ENCODE measurements at regions not wholly inside any gene's neighbourhood (a gene's known extent, or its start where the extent isn't known, plus 50 kb on each side); places are given as distances from the start of the nearest gene placed in this dataset.
A peak's percentile ranks its signal among the peaks of the same experiment; 100 is the strongest.

- TF ChIP-seq POLR2A (IDR thresholded peaks at IDR 0.05) (no peak), CTCF (IDR thresholded peaks at IDR 0.05) (no peak)
- intact Hi-C loops (cut with DNase I; ENCODE audit: low total_unique reads): no loop called here
- no peak overlapping the region for H3K27ac ChIP-seq
Measured at GRCh38 chr9:91489361-91489899, 65.8 kb upstream of the NFIL3 start.

GRCh38 chr9:91488341-91488740, 64.7 kb upstream of the NFIL3 start:
- TF ChIP-seq CTCF (IDR thresholded peaks at IDR 0.05): peak in 1 of 4 experiments; percentile 4
- TF ChIP-seq POLR2A (IDR thresholded peaks at IDR 0.05): no peak

More at GRCh38 chr9:91489361-91489899, 65.8 kb upstream of the NFIL3 start:
- no peak for DNase-seq
- no peaks in the 10 kb centered on the region for H3K4me1 ChIP-seq
- H3K9me3 ChIP-seq: no peaks in the 10 kb centered on the region
- no peak overlapping the region for H3K4me3 ChIP-seq
- H3K27me3 ChIP-seq: no peaks in the 10 kb centered on the region
- no peaks in the 10 kb centered on the region for H3K36me3 ChIP-seq

GRCh38 chr9:91486699-91487497, 63.3 kb upstream of the NFIL3 start:
- no peaks in the 10 kb centered on the region for H3K9me3 ChIP-seq
- intact Hi-C loops (cut with DNase I; ENCODE audit: low total_unique reads): no loop called here
- DNase-seq: no peak
- H3K4me1 ChIP-seq: no peaks in the 10 kb centered on the region
- no peak overlapping the region for H3K4me3 ChIP-seq
- H3K36me3 ChIP-seq: no peaks in the 10 kb centered on the region
- no peak overlapping the region for H3K27ac ChIP-seq
- H3K27me3 ChIP-seq: no peaks in the 10 kb centered on the region
- TF ChIP-seq CTCF (IDR thresholded peaks at IDR 0.05) (no peak), POLR2A (IDR thresholded peaks at IDR 0.05) (no peak)

More at GRCh38 chr9:91488341-91488740, 64.7 kb upstream of the NFIL3 start:
- intact Hi-C loops (cut with DNase I; ENCODE audit: low total_unique reads): no loop called here
- no peak for DNase-seq
- Histone ChIP-seq H3K4me1 (no peaks in the 10 kb centered on the region), H3K4me3 (no peak overlapping the region), H3K9me3 (no peaks in the 10 kb centered on the region), H3K27me3 (no peaks in the 10 kb centered on the region), H3K27ac (no peak overlapping the region), H3K36me3 (no peaks in the 10 kb centered on the region)

- no peak for DNase-seq
Measured at GRCh38 chr9:91485006-91485405, 61.4 kb upstream of the NFIL3 start.

More at GRCh38 chr9:91485006-91485405, 61.4 kb upstream of the NFIL3 start:
- intact Hi-C loops (cut with DNase I; ENCODE audit: low total_unique reads): no loop called here
- Histone ChIP-seq H3K27me3 (no peaks in the 10 kb centered on the region), H3K27ac (no peak overlapping the region), H3K4me1 (no peaks in the 10 kb centered on the region), H3K9me3 (no peaks in the 10 kb centered on the region), H3K36me3 (no peaks in the 10 kb centered on the region), H3K4me3 (no peak overlapping the region)
- TF ChIP-seq CTCF (IDR thresholded peaks at IDR 0.05) (no peak), POLR2A (IDR thresholded peaks at IDR 0.05) (no peak)
